HG03280 (cell line): ENCODE measurements at regions not wholly inside any gene's neighbourhood (a gene's known extent, or its start where the extent isn't known, plus 50 kb on each side); places are given as distances from the start of the nearest gene placed in this dataset.
A peak's percentile ranks its signal among the peaks of the same experiment; 100 is the strongest.

Source experiments
- ATAC-seq: cut with Tn5 transposase; IDR thresholded peaks from one replicate; pipeline ENCODE4 v1.9.1; 2021; ENCODE audit warnings: mild to moderate bottlenecking, moderate library complexity; ENCODE audit not compliant: unreplicated experiment

DNA sequence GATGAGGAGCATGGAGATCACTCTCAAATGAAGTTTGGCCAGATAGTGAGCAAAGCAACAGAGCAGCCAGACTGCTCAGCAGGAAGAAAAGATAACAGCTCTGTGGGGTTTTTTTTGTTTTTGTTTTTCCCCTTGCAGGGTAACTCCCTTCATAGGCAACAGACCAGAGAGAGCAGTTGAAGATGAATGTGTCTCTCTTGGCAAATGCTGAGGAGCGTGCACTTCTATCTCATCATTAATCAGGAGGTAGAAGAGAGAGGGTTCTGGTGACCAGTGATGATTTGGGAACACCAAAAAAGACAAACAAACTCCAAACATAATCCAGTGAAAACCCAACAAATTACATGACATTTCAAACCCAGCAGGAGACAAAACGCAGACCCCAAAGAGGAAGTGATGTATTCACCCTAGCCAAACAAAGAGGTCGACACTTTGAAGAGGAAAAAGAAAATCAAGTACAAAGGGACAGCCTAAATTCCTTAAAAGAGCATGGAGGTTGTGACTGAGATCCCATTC is 66.2 kb upstream of the RREB1 start:
- no peak for ATAC-seq

- no peak for ATAC-seq
Observed at GRCh38 chr6:7042056-7042653, 65.6 kb upstream of the RREB1 start.

DNA sequence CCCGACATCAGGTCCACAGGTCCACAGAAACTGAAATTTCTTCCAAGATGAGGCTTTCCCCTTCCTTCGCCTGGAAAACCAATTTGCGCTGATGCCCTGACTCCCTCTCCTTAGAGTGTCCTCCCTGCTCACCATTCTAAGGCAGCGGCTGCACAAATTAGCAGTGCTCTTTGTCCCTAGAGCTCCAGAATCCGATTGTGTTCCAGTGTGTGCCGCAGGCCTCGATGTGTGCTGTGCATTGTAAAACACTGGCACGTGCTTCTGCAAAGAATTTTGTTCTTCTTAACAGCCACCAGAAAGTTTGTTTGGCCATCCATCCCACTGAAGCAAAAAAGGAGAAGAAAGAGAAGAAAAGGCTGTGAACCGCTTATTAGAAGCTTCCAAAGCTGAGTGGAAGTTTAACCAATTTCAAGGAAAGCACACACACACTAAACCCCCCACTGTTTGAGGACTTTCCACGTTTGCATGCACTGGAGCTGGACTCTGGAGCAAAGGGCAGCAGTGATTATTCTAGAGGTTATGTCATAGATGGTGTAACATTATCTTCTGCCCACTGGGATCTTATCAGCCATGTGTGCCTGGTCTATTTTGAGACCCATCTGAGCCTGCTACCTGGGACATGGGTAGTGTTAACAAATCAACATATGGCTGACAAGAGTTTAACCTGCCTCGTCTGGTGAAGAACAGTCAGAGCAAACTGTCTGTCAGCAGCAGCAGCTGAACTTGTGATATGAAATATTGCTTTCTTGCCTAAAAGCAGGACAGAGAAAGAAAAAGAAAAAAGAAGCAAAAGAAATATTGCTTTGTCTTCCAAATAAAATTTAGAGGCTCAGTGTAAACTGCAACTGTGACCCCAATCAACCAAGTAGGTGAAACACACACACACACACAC is 64.9 kb upstream of the RREB1 start:
- no peak for ATAC-seq

DNA sequence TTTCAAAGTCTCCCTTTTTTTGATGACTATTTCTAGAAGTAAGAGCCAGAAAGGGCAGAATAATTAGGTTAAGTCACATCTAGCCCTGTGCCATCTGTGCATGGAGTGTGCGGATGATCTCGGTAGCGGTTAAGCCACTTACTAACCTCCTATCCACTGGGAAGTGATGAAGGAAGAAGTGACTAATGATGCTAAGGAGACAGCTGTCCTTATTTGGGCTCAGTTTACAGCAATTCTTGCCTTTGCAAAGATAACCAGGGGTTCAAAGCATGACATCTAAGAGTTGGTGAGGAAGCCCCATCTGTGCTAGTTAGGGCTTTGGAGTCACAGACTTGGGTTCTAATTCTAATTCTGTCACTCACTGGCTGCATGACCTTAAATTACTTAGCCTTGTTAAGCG is 62.4 kb upstream of the RREB1 start:
- no peak for ATAC-seq

DNA sequence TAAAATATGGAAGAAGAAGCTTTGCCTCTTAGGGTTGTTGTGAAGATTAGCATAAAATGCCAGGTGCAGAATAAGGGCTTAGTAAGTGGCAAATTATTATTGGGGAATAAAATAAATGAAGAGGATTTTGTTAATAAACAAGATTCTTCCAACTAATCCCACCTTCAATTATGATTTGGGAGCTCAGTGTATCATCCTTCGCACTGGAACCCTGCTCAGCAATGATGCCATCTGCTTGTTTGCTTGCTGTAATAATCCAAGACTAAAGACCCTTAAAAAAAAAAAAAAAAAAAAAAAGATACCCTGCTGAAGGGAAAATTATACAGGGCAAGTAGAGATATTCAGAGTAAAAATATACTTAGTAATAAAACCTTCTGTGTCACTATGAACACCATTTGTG is 62.0 kb upstream of the RREB1 start:
- ATAC-seq: no peak

DNA sequence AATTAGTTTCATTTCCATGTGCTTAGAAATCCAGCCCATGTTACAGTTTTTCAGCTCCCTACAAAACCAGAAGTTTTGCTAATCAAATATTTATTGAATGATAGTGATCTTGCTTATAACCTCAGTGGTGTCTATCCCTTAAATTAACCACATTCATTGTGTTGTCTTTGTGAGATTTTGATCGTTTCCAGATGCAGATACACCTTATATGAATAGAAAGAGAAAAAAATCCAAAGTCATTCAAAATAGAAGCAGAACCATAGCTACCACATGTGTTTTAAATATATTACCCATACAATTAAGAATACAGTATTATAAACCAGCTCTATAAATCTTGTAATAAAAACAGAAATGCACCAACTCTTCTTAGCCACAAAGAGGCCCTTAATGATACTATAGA is 60.6 kb upstream of the RREB1 start:
- ATAC-seq: no peak

GRCh38 chr6:7047966-7048365 is 59.8 kb upstream of the RREB1 start:
- ATAC-seq: no peak

GRCh38 chr6:7048894-7049293 is 58.9 kb upstream of the RREB1 start:
- ATAC-seq: no peak

- ATAC-seq: no peak
Observed at GRCh38 chr6:7050004-7050403, 57.8 kb upstream of the RREB1 start.

DNA sequence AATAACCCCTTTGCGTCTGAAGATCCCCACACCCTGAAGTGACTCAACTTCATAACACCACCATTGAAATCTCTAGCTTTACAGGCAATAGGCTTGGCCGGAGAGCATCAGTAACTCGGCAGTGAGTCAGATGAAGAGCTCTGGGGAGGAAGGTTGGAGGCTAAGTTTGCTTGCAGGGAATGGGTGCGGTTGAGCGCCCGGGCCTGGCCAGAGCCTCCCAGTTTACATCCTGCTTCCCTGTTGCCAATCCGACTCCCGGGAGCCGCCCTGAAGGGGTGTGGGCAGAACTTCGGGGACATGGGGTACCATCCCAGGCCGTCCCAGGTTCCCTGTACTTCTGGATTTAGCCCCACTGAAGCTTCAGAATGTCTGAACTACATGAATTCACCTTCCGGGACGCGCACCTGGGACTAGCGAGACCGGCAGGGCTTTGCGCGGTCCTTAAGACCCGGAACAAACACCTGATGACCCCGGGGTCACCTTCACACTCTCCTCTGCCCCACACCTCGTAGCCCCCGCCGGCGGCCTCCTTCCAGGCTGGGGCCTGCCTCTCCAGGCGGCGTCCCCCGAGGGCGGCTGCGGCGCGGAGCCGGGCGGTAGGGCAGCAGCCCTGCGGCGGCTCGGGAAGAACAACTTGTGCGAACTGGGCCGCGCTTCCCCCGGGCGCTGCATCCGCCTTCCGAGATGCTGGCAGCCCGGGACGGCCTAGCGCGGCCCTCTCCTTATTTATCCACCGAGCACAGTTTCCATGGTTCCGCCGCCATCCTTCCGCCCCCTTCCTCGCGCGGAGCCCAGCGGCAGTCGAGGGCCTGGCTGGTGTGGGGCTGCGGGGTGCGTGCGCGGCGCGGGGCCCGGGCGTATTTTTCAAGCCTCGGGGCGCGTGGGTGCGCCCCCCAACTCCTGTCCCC is 56.6 kb upstream of the RREB1 start:
- peak; percentile 39 for ATAC-seq

DNA sequence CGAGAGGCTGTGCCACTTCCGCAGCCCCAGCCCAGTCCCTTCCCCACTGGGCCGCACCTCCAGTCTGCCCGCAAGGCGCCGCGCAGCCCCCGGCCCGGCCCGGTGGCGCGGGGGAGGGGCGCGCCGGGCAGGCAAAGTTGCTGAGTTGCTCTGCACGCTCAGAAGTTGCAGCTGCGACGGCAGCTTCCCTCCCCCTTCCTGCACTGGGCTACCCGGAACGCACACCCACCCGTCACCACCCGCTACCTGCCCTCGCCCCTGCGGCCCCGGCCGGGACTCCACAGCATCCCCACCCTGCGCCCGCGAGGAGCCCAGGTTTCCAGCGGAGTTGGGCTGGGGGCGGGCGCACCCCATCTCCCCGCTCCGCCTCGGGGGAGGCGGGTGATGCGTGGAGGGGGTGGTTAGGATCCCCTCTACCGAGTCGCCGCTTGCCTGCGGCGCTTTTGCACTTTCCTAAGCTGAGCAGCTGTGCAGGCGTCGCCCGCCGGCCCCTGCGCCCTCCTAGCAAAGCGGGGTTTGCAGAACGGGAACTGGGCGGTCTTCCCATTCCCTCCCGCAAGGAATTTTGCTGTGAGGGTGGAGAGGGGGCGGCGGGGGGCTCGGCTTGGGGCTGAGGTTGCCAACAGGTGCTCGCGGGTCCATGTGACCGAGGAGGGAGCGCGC is 55.9 kb upstream of the RREB1 start:
- ATAC-seq: peak; percentile 59

GRCh38 chr6:7052443-7053011 is 55.2 kb upstream of the RREB1 start:
- no peak for ATAC-seq

DNA sequence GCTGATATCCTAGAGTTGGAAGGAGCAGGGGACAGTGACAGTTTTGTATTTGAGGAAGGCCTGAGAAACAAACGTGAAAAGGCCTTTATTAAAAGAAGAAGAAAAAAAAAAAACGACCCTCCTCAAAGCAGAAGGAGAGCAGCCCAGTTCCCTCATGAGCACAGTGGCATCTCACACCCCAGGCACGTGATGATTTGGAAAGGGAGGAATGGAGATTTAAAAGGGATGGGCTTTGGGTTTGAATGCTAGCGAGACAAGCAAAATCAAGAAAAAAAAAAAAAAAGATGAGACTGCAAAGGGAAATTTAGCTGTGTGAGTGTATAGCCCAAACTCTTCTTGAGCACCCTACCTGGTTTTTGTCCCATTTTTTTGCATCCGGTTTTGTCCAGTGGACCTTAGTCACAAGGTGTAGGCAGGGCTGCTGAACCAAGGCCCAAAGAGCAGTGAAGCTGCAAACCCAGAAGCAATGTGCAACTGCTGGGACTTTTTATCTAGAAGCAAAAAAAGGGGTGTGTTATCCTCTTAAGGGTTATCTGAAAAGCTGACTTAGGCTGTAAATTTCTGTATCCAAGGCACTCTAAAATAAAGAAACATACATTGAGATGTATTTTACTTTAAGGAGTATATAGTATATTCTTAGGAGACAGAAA is 54.5 kb upstream of the RREB1 start:
- no peak for ATAC-seq
